HG02938 (cell line): ENCODE measurements at regions not wholly inside any gene's neighbourhood (a gene's known extent, or its start where the extent isn't known, plus 50 kb on each side); places are given as distances from the start of the nearest gene placed in this dataset.

Source experiments
- ATAC-seq: cut with Tn5 transposase; IDR thresholded peaks from one replicate; pipeline ENCODE4 v1.9.1; 2021; ENCODE audit warnings: mild to moderate bottlenecking, moderate library complexity; ENCODE audit not compliant: unreplicated experiment

GRCh38 chr5:8314965-8315364 is 446.0 kb downstream of the MTRR start:
- ATAC-seq = no peak

- no peak for ATAC-seq
Observed at GRCh38 chr5:8316608-8317280, 447.8 kb downstream of the MTRR start.

- no peak for ATAC-seq
Observed at GRCh38 chr5:8317335-8317734, 448.4 kb downstream of the MTRR start.

GRCh38 chr5:8320244-8320643 is 451.3 kb downstream of the MTRR start:
- ATAC-seq = no peak

GRCh38 chr5:8321272-8321671 is 452.3 kb downstream of the MTRR start:
- ATAC-seq = no peak

- no peak for ATAC-seq
Observed at GRCh38 chr5:8322484-8322883, 453.5 kb downstream of the MTRR start.

GRCh38 chr5:8327016-8327415 is 458.1 kb downstream of the MTRR start:
- ATAC-seq = no peak

GRCh38 chr5:8329773-8330172 is 460.8 kb downstream of the MTRR start:
- no peak for ATAC-seq

- ATAC-seq = no peak
Observed at GRCh38 chr5:8332666-8333445, 463.9 kb downstream of the MTRR start.

GRCh38 chr5:8333485-8333884 is 464.5 kb downstream of the MTRR start:
- ATAC-seq = no peak

GRCh38 chr5:8333977-8334376 is 465.0 kb downstream of the MTRR start:
- no peak for ATAC-seq

- no peak for ATAC-seq
Observed at GRCh38 chr5:8340261-8340660, 471.3 kb downstream of the MTRR start.

- ATAC-seq = no peak
Observed at GRCh38 chr5:8340739-8341344, 471.9 kb downstream of the MTRR start.

GRCh38 chr5:8341406-8341805 is 472.5 kb downstream of the MTRR start:
- ATAC-seq = no peak

- no peak for ATAC-seq
Observed at GRCh38 chr5:8347984-8348383, 479.0 kb downstream of the MTRR start.

GRCh38 chr5:8349855-8350254 is 480.9 kb downstream of the MTRR start:
- peak; percentile 97 for ATAC-seq

- no peak for ATAC-seq
Observed at GRCh38 chr5:8350644-8351339, 481.8 kb downstream of the MTRR start.

- no peak for ATAC-seq
Observed at GRCh38 chr5:8355981-8356380, 487.0 kb downstream of the MTRR start.

GRCh38 chr5:8360012-8360411 is 491.1 kb downstream of the MTRR start:
- ATAC-seq = no peak

GRCh38 chr5:8362495-8362894 is 493.5 kb downstream of the MTRR start:
- no peak for ATAC-seq

GRCh38 chr5:8363138-8363537 is 494.2 kb downstream of the MTRR start:
- no peak for ATAC-seq

GRCh38 chr5:8366266-8366665 is 497.3 kb downstream of the MTRR start:
- no peak for ATAC-seq
